ENCODE measurements at regions not wholly inside any gene's neighbourhood (a gene's known extent, or its start where the extent isn't known, plus 50 kb on each side); places are given as distances from the start of the nearest gene placed in this dataset.

- Mint-ChIP-seq H3K4me3 (no peak overlapping the region), H3K36me3 (ENCODE audit: low read depth) (no peaks in the 10 kb centered on the region), H3K4me1 (ENCODE audit: low read depth) (peaks cover 10% of the 10 kb centered on the region), H3K9me3 (no peaks in the 10 kb centered on the region), H3K27me3 (ENCODE audit: insufficient read depth) (peaks cover 3% of the 10 kb centered on the region; the same call in 1 of the 2 replicates), H3K27ac (no peak overlapping the region)
- no peak for TF ChIP-seq CTCF (IDR thresholded peaks at IDR 0.05)
- no peak for DNase-seq
Observed at GRCh38 chr2:217449444-217449843, 553.4 kb downstream of the TNS1 start.

DNA sequence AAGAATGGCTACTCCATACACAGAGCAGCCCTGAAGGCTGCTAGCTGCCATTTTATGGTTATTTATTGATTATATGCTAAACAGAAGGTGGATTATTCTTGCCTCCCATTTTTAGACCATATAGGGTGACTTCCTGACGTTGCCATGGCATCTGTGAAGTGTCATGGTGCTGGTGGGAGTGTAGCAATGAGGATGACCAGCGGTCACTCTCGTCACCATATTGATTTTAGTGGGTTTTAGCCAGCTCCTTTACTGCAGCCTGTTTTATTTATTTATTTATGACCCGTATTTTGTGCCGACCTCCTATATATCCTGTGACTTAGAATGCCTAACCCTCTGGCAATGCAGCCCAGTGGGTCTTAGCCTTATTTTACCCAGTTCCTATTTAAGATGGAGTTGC is 553.9 kb downstream of the TNS1 start:
- DNase-seq: no peak
- Mint-ChIP-seq H3K36me3 (ENCODE audit: low read depth) (no peaks in the 10 kb centered on the region), H3K4me1 (ENCODE audit: low read depth) (peaks cover 10% of the 10 kb centered on the region), H3K9me3 (no peaks in the 10 kb centered on the region), H3K4me3 (no peak overlapping the region), H3K27me3 (ENCODE audit: insufficient read depth) (peaks cover 3% of the 10 kb centered on the region; the same call in 1 of the 2 replicates), H3K27ac (no peak overlapping the region)
- no peak for TF ChIP-seq CTCF (IDR thresholded peaks at IDR 0.05)

- DNase-seq: no peak
- no peaks in the 10 kb centered on the region for H3K36me3 Mint-ChIP-seq (ENCODE audit: low read depth)
- no peaks in the 10 kb centered on the region for H3K9me3 Mint-ChIP-seq
- no peaks in the 10 kb centered on the region for H3K4me1 Mint-ChIP-seq (ENCODE audit: low read depth)
- no peaks in the 10 kb centered on the region for H3K27me3 Mint-ChIP-seq (ENCODE audit: insufficient read depth)
- no peak for TF ChIP-seq CTCF (IDR thresholded peaks at IDR 0.05)
- no peak overlapping the region for H3K4me3 Mint-ChIP-seq
- H3K27ac Mint-ChIP-seq: no peak overlapping the region
Observed at GRCh38 chr2:217445723-217446122, 557.1 kb downstream of the TNS1 start.

- Mint-ChIP-seq H3K27me3 (ENCODE audit: insufficient read depth) (no peaks in the 10 kb centered on the region), H3K4me1 (ENCODE audit: low read depth) (peaks cover 4% of the 10 kb centered on the region; the same call in 1 of the 2 replicates), H3K36me3 (ENCODE audit: low read depth) (no peaks in the 10 kb centered on the region), H3K4me3 (no peak overlapping the region), H3K9me3 (no peaks in the 10 kb centered on the region), H3K27ac (no peak overlapping the region)
- TF ChIP-seq CTCF (IDR thresholded peaks at IDR 0.05): no peak
- no peak for DNase-seq
Observed at GRCh38 chr2:217444932-217445331, 557.9 kb downstream of the TNS1 start.

GRCh38 chr2:217444509-217444908 is 558.3 kb downstream of the TNS1 start:
- Mint-ChIP-seq H3K27me3 (ENCODE audit: insufficient read depth) (no peaks in the 10 kb centered on the region), H3K4me1 (ENCODE audit: low read depth) (peaks cover 6% of the 10 kb centered on the region; the same call in 1 of the 2 replicates), H3K9me3 (no peaks in the 10 kb centered on the region), H3K4me3 (no peak overlapping the region), H3K36me3 (ENCODE audit: low read depth) (no peaks in the 10 kb centered on the region), H3K27ac (no peak overlapping the region)
- TF ChIP-seq CTCF (IDR thresholded peaks at IDR 0.05): no peak
- DNase-seq: no peak

GRCh38 chr2:217443601-217444000 is 559.2 kb downstream of the TNS1 start:
- Mint-ChIP-seq H3K9me3 (no peaks in the 10 kb centered on the region), H3K27me3 (ENCODE audit: insufficient read depth) (no peaks in the 10 kb centered on the region), H3K36me3 (ENCODE audit: low read depth) (no peaks in the 10 kb centered on the region), H3K4me1 (ENCODE audit: low read depth) (peaks cover 6% of the 10 kb centered on the region; the same call in 1 of the 2 replicates), H3K27ac (no peak overlapping the region), H3K4me3 (no peak overlapping the region)
- no peak for DNase-seq
- TF ChIP-seq CTCF (IDR thresholded peaks at IDR 0.05): no peak

Measured in HFFc6 (cell line).